ENCODE measurements at regions not wholly inside any gene's neighbourhood (a gene's known extent, or its start where the extent isn't known, plus 50 kb on each side); places are given as distances from the start of the nearest gene placed in this dataset.
"Not testable (repeated sequence)": the region's sequence is repeated elsewhere in the genome, so short reads cannot be mapped to it uniquely, and the experiment has no call there.

DNA sequence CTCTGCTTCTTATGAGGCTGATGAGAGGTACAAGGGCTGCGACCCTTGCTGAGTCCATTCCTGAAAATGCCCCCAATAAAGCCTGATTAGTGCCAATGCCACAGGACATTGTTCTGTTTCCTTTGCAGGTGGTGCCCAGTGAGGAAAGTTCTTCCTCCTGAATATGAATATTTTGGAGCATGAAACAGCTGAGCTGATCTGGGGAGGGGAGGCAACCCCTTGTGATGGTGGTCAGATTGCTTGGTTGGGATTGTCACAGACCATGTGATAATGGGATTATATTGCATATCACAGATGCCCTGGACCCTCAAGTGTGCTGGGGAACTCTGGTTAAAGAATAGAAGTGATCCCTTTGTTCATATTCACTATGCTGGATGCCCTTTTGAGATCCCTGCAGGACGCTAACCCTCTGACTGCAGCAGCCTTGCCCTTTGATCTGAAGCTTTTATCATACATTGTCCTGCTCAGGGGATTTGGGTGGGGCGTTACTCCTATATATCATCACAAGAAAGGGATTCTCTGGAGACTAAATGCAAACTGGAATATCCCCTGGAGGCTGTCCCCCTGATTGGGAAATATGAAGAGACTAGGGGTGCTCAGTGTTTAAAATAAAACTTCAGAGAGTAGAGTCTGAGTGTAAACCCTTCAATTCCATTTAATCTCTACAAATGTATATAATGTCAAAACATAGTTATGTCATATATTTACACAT is 76.9 kb upstream of the TOP3B start:
- Histone ChIP-seq H3K9me3 (no peaks in the 10 kb centered on the region), H3K36me3 (no peaks in the 10 kb centered on the region), H3K27me3 (peaks cover 0 to 18% of the 10 kb centered on the region in 2 donors), H3K4me1 (peaks cover 0 to 6% (median 3%) of the 10 kb centered on the region in 4 donors), H3K27ac (no peak overlapping the region), H3K4me3 (no peak overlapping the region)
- intact Hi-C loops (cut with DNase I; ENCODE audit: low total_unique reads) = no loop called here
- TF ChIP-seq, protein P1, sequence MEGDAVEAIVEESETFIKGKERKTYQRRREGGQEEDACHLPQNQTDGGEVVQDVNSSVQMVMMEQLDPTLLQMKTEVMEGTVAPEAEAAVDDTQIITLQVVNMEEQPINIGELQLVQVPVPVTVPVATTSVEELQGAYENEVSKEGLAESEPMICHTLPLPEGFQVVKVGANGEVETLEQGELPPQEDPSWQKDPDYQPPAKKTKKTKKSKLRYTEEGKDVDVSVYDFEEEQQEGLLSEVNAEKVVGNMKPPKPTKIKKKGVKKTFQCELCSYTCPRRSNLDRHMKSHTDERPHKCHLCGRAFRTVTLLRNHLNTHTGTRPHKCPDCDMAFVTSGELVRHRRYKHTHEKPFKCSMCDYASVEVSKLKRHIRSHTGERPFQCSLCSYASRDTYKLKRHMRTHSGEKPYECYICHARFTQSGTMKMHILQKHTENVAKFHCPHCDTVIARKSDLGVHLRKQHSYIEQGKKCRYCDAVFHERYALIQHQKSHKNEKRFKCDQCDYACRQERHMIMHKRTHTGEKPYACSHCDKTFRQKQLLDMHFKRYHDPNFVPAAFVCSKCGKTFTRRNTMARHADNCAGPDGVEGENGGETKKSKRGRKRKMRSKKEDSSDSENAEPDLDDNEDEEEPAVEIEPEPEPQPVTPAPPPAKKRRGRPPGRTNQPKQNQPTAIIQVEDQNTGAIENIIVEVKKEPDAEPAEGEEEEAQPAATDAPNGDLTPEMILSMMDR (IDR thresholded peaks at IDR 0.05) = no peak
- no peak for DNase-seq

DNA sequence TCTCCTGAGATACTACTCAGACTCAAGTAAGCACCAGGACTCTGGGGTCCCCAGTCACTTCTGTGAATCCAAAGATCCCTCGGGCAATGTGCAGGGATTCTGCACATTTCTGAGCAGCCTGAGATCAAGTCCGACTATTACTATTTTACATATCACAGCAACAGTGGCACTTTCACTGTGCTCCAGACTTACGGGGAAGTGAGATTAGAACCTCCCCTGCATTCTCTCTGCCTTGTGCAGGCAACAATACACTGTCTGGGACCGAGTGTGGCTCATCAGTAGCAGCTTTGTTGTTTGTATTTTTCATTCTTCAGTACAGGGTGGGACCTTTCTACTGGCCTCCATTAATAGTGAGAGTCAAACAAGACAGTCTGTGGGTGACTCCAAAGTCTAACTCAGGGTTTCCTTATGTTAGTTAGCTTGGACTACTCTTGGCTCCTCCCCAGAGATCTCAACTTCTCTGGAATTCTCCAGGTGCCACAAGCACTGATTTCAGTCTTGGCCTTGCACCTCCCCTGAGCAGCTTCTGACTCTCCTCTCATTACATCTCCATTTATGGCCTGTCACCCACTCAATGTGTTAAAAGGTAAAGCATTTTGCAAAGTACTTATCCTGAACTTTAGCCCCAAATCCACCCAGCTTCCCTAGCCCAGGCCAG is 76.2 kb upstream of the TOP3B start:
- H3K27ac ChIP-seq = no peak overlapping the region
- no peak overlapping the region for H3K4me3 ChIP-seq
- no peak for DNase-seq
- no peaks in the 10 kb centered on the region for H3K9me3 ChIP-seq
- H3K27me3 ChIP-seq = peaks cover 0 to 18% of the 10 kb centered on the region in 2 donors
- intact Hi-C loops (cut with DNase I; ENCODE audit: low total_unique reads) = no loop called here
- TF ChIP-seq, protein P1 (IDR thresholded peaks at IDR 0.05) = no peak
- H3K36me3 ChIP-seq = no peaks in the 10 kb centered on the region
- peaks cover 0 to 6% (median 3%) of the 10 kb centered on the region in 4 donors for H3K4me1 ChIP-seq

DNA sequence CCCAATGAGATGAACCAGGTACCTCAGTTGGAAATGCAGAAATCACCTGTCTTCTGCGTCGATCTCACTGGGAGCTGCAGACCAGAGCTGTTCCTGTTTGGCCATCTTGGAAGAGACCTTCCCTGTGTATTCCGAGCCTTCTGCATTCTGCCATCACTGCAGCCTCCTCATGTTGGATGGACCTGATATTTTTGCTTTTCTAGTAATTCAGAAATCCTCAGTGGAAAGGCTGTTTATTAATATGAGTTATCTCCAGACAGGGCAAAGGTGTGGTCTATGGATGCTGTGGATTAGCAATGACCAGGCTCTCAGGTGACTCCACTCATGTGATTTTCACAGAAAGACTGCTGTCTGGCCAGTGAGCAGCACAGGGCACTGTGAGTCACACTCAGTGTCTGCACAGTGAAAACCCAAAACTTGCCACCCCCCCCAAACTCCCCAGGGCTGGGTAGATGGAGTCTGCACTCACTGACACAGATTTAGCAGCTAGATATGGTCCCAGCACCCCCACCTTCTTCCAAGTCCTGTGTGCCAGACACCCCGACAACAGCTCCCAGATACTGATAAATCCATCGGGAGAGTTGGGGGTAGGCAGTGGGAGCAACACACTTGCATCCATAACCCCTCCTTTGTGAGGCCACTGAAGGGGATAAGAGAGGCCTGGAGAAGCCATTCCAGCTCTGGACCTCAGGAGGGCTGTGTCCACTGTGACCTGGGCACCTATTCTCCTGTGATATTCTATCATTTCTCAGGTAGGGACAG is 75.2 kb upstream of the TOP3B start:
- Histone ChIP-seq H3K27ac (no peak overlapping the region), H3K4me1 (peaks cover 0 to 6% (median 3%) of the 10 kb centered on the region in 4 donors), H3K36me3 (no peaks in the 10 kb centered on the region), H3K4me3 (no peak overlapping the region), H3K9me3 (no peaks in the 10 kb centered on the region), H3K27me3 (peaks cover 0 to 18% of the 10 kb centered on the region in 2 donors)
- intact Hi-C loops (cut with DNase I; ENCODE audit: low total_unique reads) = no loop called here
- no peak for DNase-seq
- TF ChIP-seq, protein P1 (IDR thresholded peaks at IDR 0.05) = no peak

DNA sequence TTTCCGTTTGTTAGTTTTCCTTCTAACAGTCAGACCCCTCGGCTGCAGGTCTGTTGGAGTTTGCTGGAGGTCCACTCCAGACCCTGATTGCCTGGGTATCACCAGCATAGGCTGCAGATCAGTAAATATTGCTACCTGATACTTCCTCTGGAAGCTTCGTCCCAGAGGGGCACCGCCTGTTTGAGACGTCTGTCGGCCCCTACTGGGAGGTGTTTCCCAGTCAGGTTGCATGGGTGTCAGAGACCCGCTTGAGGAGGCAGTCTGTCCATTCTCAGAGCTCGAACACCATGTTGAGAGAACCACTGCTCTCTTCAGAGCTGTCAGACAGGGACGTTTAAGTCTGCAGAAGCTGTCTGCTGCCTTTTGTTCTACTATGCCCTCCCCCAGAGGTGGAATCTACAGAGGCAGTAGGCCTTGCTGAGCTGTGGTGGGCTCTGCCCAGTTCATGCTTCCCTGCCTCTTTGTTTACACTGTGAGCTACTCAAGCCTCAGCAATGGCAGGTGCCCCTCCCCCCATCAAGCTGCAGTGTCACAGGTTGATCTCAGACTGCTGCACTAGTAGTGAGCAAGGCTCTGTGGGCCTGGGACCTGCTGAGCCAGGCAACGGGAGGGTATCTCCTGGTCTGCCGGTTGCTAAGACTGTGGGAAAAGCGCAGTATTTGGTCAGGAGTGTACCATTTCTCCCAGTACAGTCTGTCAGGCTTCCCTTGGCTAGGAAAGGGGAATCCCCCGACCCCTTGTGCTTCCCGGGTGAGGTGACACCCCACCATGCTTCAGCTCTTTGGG is 74.4 kb upstream of the TOP3B start:
- H3K36me3 ChIP-seq; H3K27ac ChIP-seq; H3K4me1 ChIP-seq; intact Hi-C loops (cut with DNase I; ENCODE audit: low total_unique reads); DNase-seq; H3K4me3 ChIP-seq; H3K9me3 ChIP-seq: not testable (repeated sequence)
- peaks cover 0 to 18% of the 10 kb centered on the region in 2 donors for H3K27me3 ChIP-seq

DNA sequence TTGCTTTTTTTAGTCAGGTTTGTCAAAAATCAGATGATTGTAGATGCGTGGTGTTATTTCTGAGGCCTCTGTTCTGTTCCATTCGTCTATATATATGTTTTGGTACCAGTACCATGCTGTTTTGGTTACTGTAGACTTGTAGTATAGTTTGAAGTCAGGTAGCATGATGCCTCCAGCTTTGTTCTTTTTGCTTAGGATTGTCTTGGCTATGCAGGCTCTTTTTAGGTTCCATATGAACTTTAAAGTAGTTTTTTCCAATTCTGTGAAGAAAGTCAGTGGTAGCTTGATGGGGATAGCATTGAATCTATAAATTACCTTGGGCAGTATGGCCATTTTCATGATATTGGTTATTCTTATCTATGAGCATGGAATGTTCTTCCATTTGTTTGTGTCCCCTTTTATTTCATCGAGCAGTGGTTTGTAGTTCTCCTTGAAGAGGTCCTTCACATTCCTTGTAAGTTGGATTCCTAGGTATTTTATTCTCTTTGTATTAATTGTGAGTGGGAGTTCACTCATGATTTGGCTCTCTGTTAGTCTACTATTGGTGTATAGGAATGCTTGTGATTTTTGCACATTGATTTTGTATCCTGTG is 70.1 kb upstream of the TOP3B start:
- DNase-seq; H3K4me3 ChIP-seq; intact Hi-C loops (cut with DNase I; ENCODE audit: low total_unique reads); H3K27ac ChIP-seq; H3K4me1 ChIP-seq; H3K36me3 ChIP-seq; H3K9me3 ChIP-seq: not testable (repeated sequence)
- peaks cover 0 to 10% of the 10 kb centered on the region in 2 donors for H3K27me3 ChIP-seq

DNA sequence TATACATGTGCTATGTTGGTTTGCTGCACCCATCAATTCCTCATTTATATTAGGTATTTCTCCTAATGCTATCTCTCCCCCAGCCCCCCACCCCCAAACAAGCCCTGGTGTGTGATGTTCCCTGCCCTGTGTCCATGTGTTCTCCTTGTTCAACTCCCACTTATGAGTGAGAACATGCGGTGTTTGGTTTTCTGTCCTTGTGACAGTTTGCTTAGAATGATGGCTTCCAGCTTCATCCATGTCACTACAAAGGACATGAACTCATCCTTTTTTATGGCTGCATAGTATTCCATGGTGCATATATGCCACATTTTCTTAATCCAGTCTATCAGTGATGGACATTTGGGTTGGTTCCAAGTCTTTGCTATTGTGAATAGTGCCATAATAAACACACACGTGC is 68.4 kb upstream of the TOP3B start:
- H3K9me3 ChIP-seq; intact Hi-C loops (cut with DNase I; ENCODE audit: low total_unique reads); H3K36me3 ChIP-seq; H3K27me3 ChIP-seq; H3K27ac ChIP-seq; H3K4me3 ChIP-seq; H3K4me1 ChIP-seq; DNase-seq: not testable (repeated sequence)
